ENCODE measurements at regions not wholly inside any gene's neighbourhood (a gene's known extent, or its start where the extent isn't known, plus 50 kb on each side); places are given as distances from the start of the nearest gene placed in this dataset.

- no peak overlapping the region for H3K27ac ChIP-seq (ENCODE audit: low read depth in 1 of 2, low read length in 2 of 2)
- no peak overlapping the region for H3K9ac ChIP-seq (ENCODE audit: low read depth in 1 of 2, low read length in 2 of 2)
- no peak overlapping the region for H3K4me3 ChIP-seq (ENCODE audit: low read depth in 1 of 3, low read length in 3 of 3)
- no peaks in the 10 kb centered on the region for H3K36me3 ChIP-seq (ENCODE audit: control insufficient read depth in 4 of 4, insufficient read depth in 3 of 4, low read depth in 1 of 4, low read length in 3 of 4)
- H3K27me3 ChIP-seq (ENCODE audit: control insufficient read depth in 4 of 4, insufficient read depth in 4 of 4, low read length in 3 of 4) = no peaks in the 10 kb centered on the region
- H3K9me3 ChIP-seq (ENCODE audit: control insufficient read depth in 4 of 4, low read length in 3 of 4) = no peaks in the 10 kb centered on the region
- TF ChIP-seq EGR1 (IDR thresholded peaks at IDR 0.05; ENCODE audit: low read depth in 2 of 2) = no peak
- no peak for TF ChIP-seq REST (IDR thresholded peaks at IDR 0.05)
- no peak for TF ChIP-seq HNF4G (IDR thresholded peaks at IDR 0.05)
- TF ChIP-seq NR2F2 (IDR thresholded peaks at IDR 0.05) = no peak
- no peak for TF ChIP-seq ATF3 (IDR thresholded peaks at IDR 0.05)
- no peak for TF ChIP-seq ZBTB33 (IDR thresholded peaks at IDR 0.05)
- no peak for TF ChIP-seq JUND (IDR thresholded peaks at IDR 0.05)
- no peak for TF ChIP-seq RAD21 (IDR thresholded peaks at IDR 0.05)
- no peak for TF ChIP-seq FOXA1 (IDR thresholded peaks at IDR 0.05)
- no peak for TF ChIP-seq RXRA (IDR thresholded peaks at IDR 0.05)
- TF ChIP-seq MAX (IDR thresholded peaks at IDR 0.05) = no peak
- no peak for TF ChIP-seq FOXA2 (IDR thresholded peaks at IDR 0.05)
- no peak for TF ChIP-seq SP1 (IDR thresholded peaks at IDR 0.05)
- TF ChIP-seq TAF1 (conservative IDR thresholded peaks at IDR 0.05) = no peak
- TF ChIP-seq CTCF (IDR thresholded peaks at IDR 0.05; ENCODE audit: low read depth, low read length, missing input control) = no peak
- H3K4me1 ChIP-seq (ENCODE audit: control insufficient read depth in 4 of 4, insufficient read depth in 4 of 4, low read length in 3 of 4) = peaks cover 0 to 7% (median 2%) of the 10 kb centered on the region in 4 donors
- DNase-seq (ENCODE audit: low spot score) = no peak
- WGBS = 94% methylated on average over 1 of the region's 1 CpG
Measured at GRCh38 chrX:150207733-150208132, 155.4 kb upstream of the MAMLD1 start.

GRCh38 chrX:150211988-150212387 lies 151.1 kb upstream of the MAMLD1 start:
- H3K27ac ChIP-seq (ENCODE audit: low read depth in 1 of 2, low read length in 2 of 2) = no peak overlapping the region
- no peak for DNase-seq (ENCODE audit: low spot score)
- H3K9me3 ChIP-seq (ENCODE audit: control insufficient read depth in 4 of 4, low read length in 3 of 4) = no peaks in the 10 kb centered on the region
- WGBS = 95% methylated on average over 6 of the region's 6 CpGs
- H3K27me3 ChIP-seq (ENCODE audit: control insufficient read depth in 4 of 4, insufficient read depth in 4 of 4, low read length in 3 of 4) = no peaks in the 10 kb centered on the region
- H3K4me1 ChIP-seq (ENCODE audit: control insufficient read depth in 4 of 4, insufficient read depth in 4 of 4, low read length in 3 of 4) = peaks cover 0 to 4% (median 0%) of the 10 kb centered on the region in 4 donors
- TF ChIP-seq NR2F2 (IDR thresholded peaks at IDR 0.05) (no peak), ATF3 (IDR thresholded peaks at IDR 0.05) (no peak), RAD21 (IDR thresholded peaks at IDR 0.05) (no peak), MAX (IDR thresholded peaks at IDR 0.05) (no peak), ZBTB33 (IDR thresholded peaks at IDR 0.05) (no peak), EGR1 (IDR thresholded peaks at IDR 0.05; ENCODE audit: low read depth in 2 of 2) (no peak), SP1 (IDR thresholded peaks at IDR 0.05) (no peak), HNF4G (IDR thresholded peaks at IDR 0.05) (no peak), HNF4A (conservative IDR thresholded peaks at IDR 0.05) (no peak), TAF1 (conservative IDR thresholded peaks at IDR 0.05) (no peak)
- H3K4me3 ChIP-seq (ENCODE audit: low read depth in 1 of 3, low read length in 3 of 3) = no peak overlapping the region
- no peaks in the 10 kb centered on the region for H3K36me3 ChIP-seq (ENCODE audit: control insufficient read depth in 4 of 4, insufficient read depth in 3 of 4, low read depth in 1 of 4, low read length in 3 of 4)
- no peak overlapping the region for H3K9ac ChIP-seq (ENCODE audit: low read depth in 1 of 2, low read length in 2 of 2)
